ENCODE measurements at regions not wholly inside any gene's neighbourhood (a gene's known extent, or its start where the extent isn't known, plus 50 kb on each side); places are given as distances from the start of the nearest gene placed in this dataset.

- no peak for TF ChIP-seq CTCF (IDR thresholded peaks at IDR 0.05)
- Mint-ChIP-seq H3K27me3 (ENCODE audit: insufficient read depth) (peaks cover 1% of the 10 kb centered on the region; the same call in 1 of the 2 replicates), H3K36me3 (ENCODE audit: low read depth) (no peaks in the 10 kb centered on the region; the same call in 1 of the 2 replicates), H3K9me3 (peaks cover 31% of the 10 kb centered on the region), H3K4me1 (ENCODE audit: low read depth) (no peaks in the 10 kb centered on the region), H3K4me3 (no peak overlapping the region), H3K27ac (no peak overlapping the region)
- no peak for DNase-seq
Measured at GRCh38 chr7:144908324-144908723, 72.5 kb upstream of the TPK1 start.

DNA sequence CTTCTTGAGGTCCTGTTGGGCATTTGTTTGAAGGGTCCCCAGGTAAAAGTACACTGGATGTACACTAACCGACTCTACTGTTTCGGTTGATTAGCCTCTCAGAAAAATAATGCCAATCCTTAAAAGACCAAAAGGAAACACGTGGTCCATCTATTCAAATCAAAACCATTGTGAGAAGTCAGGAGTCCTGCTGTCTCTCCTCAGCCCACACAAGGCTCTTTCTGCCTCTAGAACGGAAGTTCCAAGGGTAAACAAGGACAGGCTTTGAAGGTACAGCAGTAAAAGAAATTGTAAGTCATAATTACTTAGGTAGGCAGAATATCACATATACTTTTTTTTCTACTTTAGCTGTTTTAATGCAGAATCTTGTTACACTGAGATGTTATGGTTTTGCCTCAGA is 71.7 kb upstream of the TPK1 start:
- no peaks in the 10 kb centered on the region; the same call in 1 of the 2 replicates for H3K36me3 Mint-ChIP-seq (ENCODE audit: low read depth)

GRCh38 chr7:144903201-144903600 is 67.3 kb upstream of the TPK1 start:
- H3K4me3 Mint-ChIP-seq = no peak overlapping the region
- peaks cover 42% of the 10 kb centered on the region for H3K9me3 Mint-ChIP-seq

More for the DNA sequence above, 71.7 kb upstream of the TPK1 start:
- no peak for DNase-seq
- H3K4me1 Mint-ChIP-seq (ENCODE audit: low read depth) = no peaks in the 10 kb centered on the region
- H3K9me3 Mint-ChIP-seq = peaks cover 37% of the 10 kb centered on the region
- no peak for TF ChIP-seq CTCF (IDR thresholded peaks at IDR 0.05)
- H3K27ac Mint-ChIP-seq = no peak overlapping the region
- H3K27me3 Mint-ChIP-seq (ENCODE audit: insufficient read depth) = peaks cover 1% of the 10 kb centered on the region; the same call in 1 of the 2 replicates
- no peak overlapping the region for H3K4me3 Mint-ChIP-seq

GRCh38 chr7:144892761-144893160 is 56.9 kb upstream of the TPK1 start:
- peaks cover 40% of the 10 kb centered on the region for H3K9me3 Mint-ChIP-seq
- no peak overlapping the region for H3K27ac Mint-ChIP-seq
- H3K4me3 Mint-ChIP-seq = no peak overlapping the region
- no peak for TF ChIP-seq CTCF (IDR thresholded peaks at IDR 0.05)
- H3K36me3 Mint-ChIP-seq (ENCODE audit: low read depth) = no peaks in the 10 kb centered on the region
- H3K27me3 Mint-ChIP-seq (ENCODE audit: insufficient read depth) = no peaks in the 10 kb centered on the region
- DNase-seq = no peak
- H3K4me1 Mint-ChIP-seq (ENCODE audit: low read depth) = no peaks in the 10 kb centered on the region

More at GRCh38 chr7:144903201-144903600, 67.3 kb upstream of the TPK1 start:
- Mint-ChIP-seq H3K27me3 (ENCODE audit: insufficient read depth) (no peaks in the 10 kb centered on the region; the same call in 1 of the 2 replicates), H3K4me1 (ENCODE audit: low read depth) (no peaks in the 10 kb centered on the region), H3K36me3 (ENCODE audit: low read depth) (no peaks in the 10 kb centered on the region), H3K27ac (no peak overlapping the region)
- no peak for TF ChIP-seq CTCF (IDR thresholded peaks at IDR 0.05)
- DNase-seq = no peak

Data from HFFc6 (cell line).